Panc1 (cell line): ENCODE measurements at regions not wholly inside any gene's neighbourhood (a gene's known extent, or its start where the extent isn't known, plus 50 kb on each side); places are given as distances from the start of the nearest gene placed in this dataset.

Experiments
- ATAC-seq: fragments of 200-7000 bp; cut with Tn5 transposase; 2 replicates; pipeline ENCODE4 v1.9.1; 2020; ENCODE audit warnings: mild to moderate bottlenecking, moderate library complexity
- BruUV-seq: library from RNA; stranded (reverse); fragments of 400-500 nt; replicated peaks from 2 replicates; lab custom pipeline; 2021; lab: Mats Ljungman, UMichigan
- CTCF ChIA-PET: fragments of 300-600 bp; sonication (Branson Sonifier 250); formaldehyde crosslinking; loops from one replicate; lab custom pipeline; 2022; ENCODE audit warnings: antibody characterized with exemption; lab: Charles Lee
- POLR2A ChIA-PET: fragments of 300-600 bp; sonication (Branson Sonifier 250); formaldehyde crosslinking; loops from one replicate; lab custom pipeline; 2022; ENCODE audit warnings: antibody characterized with exemption; lab: Charles Lee
- DNase-seq: peaks from one replicate; pipeline ENCODE4 v3.0.0-alpha.2; 2010; ENCODE audit warnings: low read depth, low spot score
- H3K27ac ChIP-seq: 2 replicates; pipeline ENCODE4 v1.5.1; 2011; ENCODE audit warnings: mild to moderate bottlenecking, low read length, inconsistent platforms
- H3K27me3 ChIP-seq: fragments of 200-500 bp; sonication (Bioruptor generic); 2 replicates; pipeline ENCODE4 v1.6.0; 2014; ENCODE audit warnings: low read length, inconsistent platforms; ENCODE audit not compliant: control insufficient read depth, insufficient read depth
- H3K36me3 ChIP-seq: fragments of 200-500 bp; sonication (Bioruptor generic); 2 replicates; pipeline ENCODE4 v1.5.1; 2014; ENCODE audit warnings: inconsistent platforms, mild to moderate bottlenecking, low read length, moderate library complexity; ENCODE audit not compliant: control insufficient read depth, insufficient read depth
- H3K4me1 ChIP-seq: 2 replicates; pipeline ENCODE4 v1.5.1; 2011; ENCODE audit warnings: inconsistent platforms, mild to moderate bottlenecking, low read length, moderate library complexity; ENCODE audit not compliant: control insufficient read depth, insufficient read depth
- H3K4me3 ChIP-seq, 2 experiments: 2 replicates each; pipeline ENCODE4 v1.5.1; 2011 to 2012; ENCODE audit warnings: low read depth in 2 of 2, low read length in 2 of 2, mild to moderate bottlenecking in 2 of 2, inconsistent platforms in 1 of 2, moderate library complexity in 1 of 2
- H3K9me3 ChIP-seq: fragments of 200-500 bp; sonication (Bioruptor generic); 2 replicates; pipeline ENCODE4 v1.5.1; 2014; ENCODE audit warnings: low read depth, mild to moderate bottlenecking, inconsistent platforms, low read length, moderate library complexity; ENCODE audit not compliant: control insufficient read depth, insufficient read depth
- CTCF ChIP-seq: fragments of 450-650 bp; IDR thresholded peaks from 2 replicates; pipeline ENCODE4 v1.5.1; 2017; ENCODE audit warnings: mild to moderate bottlenecking
- POLR2AphosphoS5 ChIP-seq: IDR thresholded peaks from 2 replicates; pipeline ENCODE4 v1.6.1; 2012; ENCODE audit warnings: mild to moderate bottlenecking, low read depth, low read length, moderate library complexity
- SIN3A ChIP-seq: IDR thresholded peaks from 2 replicates; pipeline ENCODE4 v1.6.1; 2012; ENCODE audit warnings: low read depth, mild to moderate bottlenecking, low read length, moderate library complexity, borderline replicate concordance; ENCODE audit not compliant: insufficient read depth
- TCF7L2 ChIP-seq: IDR thresholded peaks from 2 replicates; pipeline ENCODE4 v1.6.1; 2011; ENCODE audit warnings: mild to moderate bottlenecking, low read depth, low read length, inconsistent platforms
- in situ Hi-C: cut with HindIII; loops from 2 replicates; pipeline ENCODE4 v1.10.0; 2016; ENCODE audit warnings: low sequenced_read_pairs, low pct_unique_long_range_greater_than_20kb
- intact Hi-C: fragments of 100-400 bp; cut with micrococcal nuclease; formaldehyde crosslinking; loops from one replicate; pipeline ENCODE4 v1.10.0; 2022; ENCODE audit not compliant: unreplicated experiment
- TF ChIP-seq, protein P1 (sequence below), 2 experiments: IDR thresholded peaks; 2 replicates each; pipeline ENCODE4 v1.6.1; 2011 to 2012; ENCODE audit warnings: low read depth in 2 of 2, control low read depth in 1 of 2, low read length in 1 of 2, mild to moderate bottlenecking in 1 of 2, moderate library complexity in 1 of 2; ENCODE audit not compliant: insufficient read depth in 1 of 2

GRCh38 chrX:43513085-43513484, 143.0 kb upstream of the MAOA start:
- no TSS peak for BruUV-seq
- intact Hi-C loops = no loop called here

GRCh38 chrX:43514820-43515219, 141.3 kb upstream of the MAOA start:
- CTCF ChIA-PET = no interaction called here
- H3K4me3 ChIP-seq = no peak overlapping the region
- no peaks in the 10 kb centered on the region for H3K9me3 ChIP-seq
- no peaks in the 10 kb centered on the region for H3K4me1 ChIP-seq
- POLR2A ChIA-PET = no interaction called here
- TF ChIP-seq POLR2AphosphoS5 (no peak), CTCF (no peak), SIN3A (no peak), TCF7L2 (no peak)
- TF ChIP-seq, protein P1, sequence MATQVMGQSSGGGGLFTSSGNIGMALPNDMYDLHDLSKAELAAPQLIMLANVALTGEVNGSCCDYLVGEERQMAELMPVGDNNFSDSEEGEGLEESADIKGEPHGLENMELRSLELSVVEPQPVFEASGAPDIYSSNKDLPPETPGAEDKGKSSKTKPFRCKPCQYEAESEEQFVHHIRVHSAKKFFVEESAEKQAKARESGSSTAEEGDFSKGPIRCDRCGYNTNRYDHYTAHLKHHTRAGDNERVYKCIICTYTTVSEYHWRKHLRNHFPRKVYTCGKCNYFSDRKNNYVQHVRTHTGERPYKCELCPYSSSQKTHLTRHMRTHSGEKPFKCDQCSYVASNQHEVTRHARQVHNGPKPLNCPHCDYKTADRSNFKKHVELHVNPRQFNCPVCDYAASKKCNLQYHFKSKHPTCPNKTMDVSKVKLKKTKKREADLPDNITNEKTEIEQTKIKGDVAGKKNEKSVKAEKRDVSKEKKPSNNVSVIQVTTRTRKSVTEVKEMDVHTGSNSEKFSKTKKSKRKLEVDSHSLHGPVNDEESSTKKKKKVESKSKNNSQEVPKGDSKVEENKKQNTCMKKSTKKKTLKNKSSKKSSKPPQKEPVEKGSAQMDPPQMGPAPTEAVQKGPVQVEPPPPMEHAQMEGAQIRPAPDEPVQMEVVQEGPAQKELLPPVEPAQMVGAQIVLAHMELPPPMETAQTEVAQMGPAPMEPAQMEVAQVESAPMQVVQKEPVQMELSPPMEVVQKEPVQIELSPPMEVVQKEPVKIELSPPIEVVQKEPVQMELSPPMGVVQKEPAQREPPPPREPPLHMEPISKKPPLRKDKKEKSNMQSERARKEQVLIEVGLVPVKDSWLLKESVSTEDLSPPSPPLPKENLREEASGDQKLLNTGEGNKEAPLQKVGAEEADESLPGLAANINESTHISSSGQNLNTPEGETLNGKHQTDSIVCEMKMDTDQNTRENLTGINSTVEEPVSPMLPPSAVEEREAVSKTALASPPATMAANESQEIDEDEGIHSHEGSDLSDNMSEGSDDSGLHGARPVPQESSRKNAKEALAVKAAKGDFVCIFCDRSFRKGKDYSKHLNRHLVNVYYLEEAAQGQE (IDR thresholded peaks at IDR 0.05; ENCODE audit: insufficient read depth in 1 of 2, low read depth in 2 of 2, low read length in 1 of 2) = no peak
- no peak for ATAC-seq
- in situ Hi-C loops = no loop called here
- H3K27ac ChIP-seq = no peak overlapping the region
- no TSS peak for BruUV-seq
- H3K27me3 ChIP-seq = no peaks in the 10 kb centered on the region
- intact Hi-C loops = no loop called here
- H3K36me3 ChIP-seq = no peaks in the 10 kb centered on the region
- DNase-seq = no peak

More at GRCh38 chrX:43513085-43513484, 143.0 kb upstream of the MAOA start:
- no peak for DNase-seq
- Histone ChIP-seq H3K27me3 (no peaks in the 10 kb centered on the region), H3K4me1 (no peaks in the 10 kb centered on the region), H3K9me3 (no peaks in the 10 kb centered on the region), H3K27ac (no peak overlapping the region), H3K4me3 (no peak overlapping the region), H3K36me3 (no peaks in the 10 kb centered on the region)
- ChIA-PET CTCF (no interaction called here), POLR2A (no interaction called here)
- TF ChIP-seq POLR2AphosphoS5 (no peak), CTCF (no peak), TCF7L2 (no peak), SIN3A (no peak)
- TF ChIP-seq, protein P1 (IDR thresholded peaks at IDR 0.05; ENCODE audit: insufficient read depth in 1 of 2, low read depth in 2 of 2, low read length in 1 of 2) = no peak
- no peak for ATAC-seq
- in situ Hi-C loops = no loop called here
